CD14-positive monocyte (primary cell): ENCODE measurements at regions not wholly inside any gene's neighbourhood (a gene's known extent, or its start where the extent isn't known, plus 50 kb on each side); places are given as distances from the start of the nearest gene placed in this dataset.
"Not testable (repeated sequence)": the region's sequence is repeated elsewhere in the genome, so short reads cannot be mapped to it uniquely, and the experiment has no call there.

Source experiments
- DNase-seq, 3 donors: peaks; one replicate each; pipeline ENCODE4 v3.0.0-alpha.2; 2011 to 2022
- H2AFZ ChIP-seq: 2 replicates; pipeline ENCODE4 v1.6.0; 2012; ENCODE audit warnings: mild to moderate bottlenecking, low read depth, low read length, inconsistent platforms; ENCODE audit not compliant: insufficient read depth, poor library complexity, severe bottlenecking
- H3K27ac ChIP-seq, 2 donors: 1 replicate in 1 of 2; 2 replicates in 1 of 2; pipeline ENCODE4 v1.5.1; 2012 to 2013; ENCODE audit warnings: low read length in 2 of 2, control low read depth in 1 of 2, inconsistent platforms in 1 of 2, low read depth in 1 of 2, mild to moderate bottlenecking in 1 of 2
- H3K27me3 ChIP-seq, 2 donors: one replicate each; pipeline versions ENCODE4 v1.6.0 to v1.6.1; 2011 to 2013; ENCODE audit warnings: low read length in 2 of 2; ENCODE audit not compliant: control insufficient read depth in 2 of 2, insufficient read depth in 2 of 2
- H3K36me3 ChIP-seq, 2 donors: replicated peaks in 1 of 2; 1 replicate in 1 of 2; 2 replicates in 1 of 2; pipeline versions ENCODE4 v1.5.1 to v1.6.1; 2012 to 2013; ENCODE audit warnings: low read length in 2 of 2, control low read depth in 1 of 2, inconsistent platforms in 1 of 2, mild to moderate bottlenecking in 1 of 2; ENCODE audit not compliant: insufficient read depth in 2 of 2, control insufficient read depth in 1 of 2
- H3K4me1 ChIP-seq, 2 donors: 1 replicate in 1 of 2; 2 replicates in 1 of 2; pipeline versions ENCODE4 v1.5.1 to v1.6.1; 2012 to 2013; ENCODE audit warnings: low read length in 2 of 2, control low read depth in 1 of 2, inconsistent platforms in 1 of 2, mild to moderate bottlenecking in 1 of 2, moderate library complexity in 1 of 2; ENCODE audit not compliant: insufficient read depth in 2 of 2, control insufficient read depth in 1 of 2
- H3K4me2 ChIP-seq: replicated peaks from 2 replicates; pipeline ENCODE3; 2012; ENCODE audit warnings: low read length, moderate library complexity, mild to moderate bottlenecking; ENCODE audit not compliant: poor library complexity, severe bottlenecking; ENCODE audit errors: extremely low read depth
- H3K4me3 ChIP-seq, 3 experiments: fragments of 200-600 bp in 1 of 3; sonication (generic) in 1 of 3; replicated peaks in 1 of 3; 1 replicate in 2 of 3; 2 replicates in 1 of 3; pipeline ENCODE4 v1.5.1; 2011 to 2013; ENCODE audit warnings: low read length in 3 of 3, mild to moderate bottlenecking in 3 of 3, control low read depth in 2 of 3, low read depth in 2 of 3, inconsistent platforms in 1 of 3, moderate library complexity in 1 of 3
- H3K79me2 ChIP-seq: 2 replicates; pipeline ENCODE4 v1.6.0; 2012; ENCODE audit warnings: mild to moderate bottlenecking, control low read depth, inconsistent platforms, low read length, moderate library complexity; ENCODE audit not compliant: insufficient read depth
- H3K9ac ChIP-seq: 2 replicates; pipeline ENCODE4 v1.6.0; 2017; ENCODE audit warnings: low read length, mild to moderate bottlenecking; ENCODE audit not compliant: insufficient read depth, poor library complexity, severe bottlenecking
- H3K9me3 ChIP-seq, 2 donors: replicated peaks in 1 of 2; 1 replicate in 1 of 2; 2 replicates in 1 of 2; pipeline versions ENCODE4 v1.5.1 to v1.6.1; 2012 to 2013; ENCODE audit warnings: low read length in 2 of 2, control low read depth in 1 of 2; ENCODE audit not compliant: control insufficient read depth in 1 of 2, insufficient read depth in 1 of 2
- H4K20me1 ChIP-seq: 2 replicates; pipeline ENCODE4 v1.6.0; 2012; ENCODE audit warnings: mild to moderate bottlenecking, low read length, control low read depth, moderate library complexity; ENCODE audit not compliant: insufficient read depth
- H3K27ac Mint-ChIP-seq, 7 donors: one replicate each; pipeline ENCODE4 v1.8.0; 2020; ENCODE audit warnings: mild to moderate bottlenecking in 7 of 7, mixed read lengths in 7 of 7, moderate library complexity in 6 of 7, inconsistent platforms in 2 of 7
- H3K27me3 Mint-ChIP-seq, 3 donors: one replicate each; pipeline ENCODE4 v1.8.0; 2021 to 2022; ENCODE audit warnings: low read depth in 3 of 3, mild to moderate bottlenecking in 3 of 3, mixed read lengths in 3 of 3, moderate library complexity in 3 of 3, inconsistent platforms in 1 of 3
- H3K36me3 Mint-ChIP-seq, 2 donors: one replicate each; pipeline ENCODE4 v1.8.0; 2020; ENCODE audit warnings: mixed read lengths in 2 of 2, inconsistent platforms in 1 of 2, mild to moderate bottlenecking in 1 of 2
- H3K4me1 Mint-ChIP-seq: one replicate; pipeline ENCODE4 v1.8.0; 2020; ENCODE audit warnings: mild to moderate bottlenecking, mixed read lengths
- H3K4me3 Mint-ChIP-seq, 2 donors: one replicate each; pipeline ENCODE4 v1.8.0; 2020; ENCODE audit warnings: mild to moderate bottlenecking in 2 of 2, mixed read lengths in 2 of 2, moderate library complexity in 1 of 2
- H3K9me3 Mint-ChIP-seq, 7 donors: one replicate each; pipeline ENCODE4 v1.8.0; 2020 to 2022; ENCODE audit warnings: mixed read lengths in 7 of 7, mild to moderate bottlenecking in 6 of 7, moderate library complexity in 6 of 7, inconsistent platforms in 2 of 7
- CTCF ChIP-seq: fragments of 200-600 bp; IDR thresholded peaks from one replicate; pipeline ENCODE4 v1.8.0; 2022; ENCODE audit warnings: antibody characterized with exemption, mild to moderate bottlenecking
- WGBS: methylation state at CpG from one replicate; pipeline ENCODE4 v1.1.5; 2013; ENCODE audit warnings: missing lambda C conversion rate; ENCODE audit not compliant: insufficient coverage; 5-methylcytosine and 5-hydroxymethylcytosine counted together
- intact Hi-C, 2 donors: fragments of 100-400 bp; cut with micrococcal nuclease; formaldehyde crosslinking; loops; one replicate each; pipeline versions ENCODE4 v1.15.0 to v1.15.1; 2023

- peaks cover 0 to 2% of the 10 kb centered on the region in 2 donors for H3K27me3 ChIP-seq
- H3K9me3 Mint-ChIP-seq, result peaks cover 0 to 7% (median 2%) of the 10 kb centered on the region in 7 donors
- H3K4me1 Mint-ChIP-seq, result no peaks in the 10 kb centered on the region
- no peaks in the 10 kb centered on the region for H3K9me3 ChIP-seq
- H3K79me2 ChIP-seq, result no peaks in the 10 kb centered on the region
- H3K27me3 Mint-ChIP-seq, result peaks cover 2 to 9% (median 4%) of the 10 kb centered on the region in 3 donors
- no peak overlapping the region for H3K27ac Mint-ChIP-seq
- H3K4me2 ChIP-seq, result no peak overlapping the region
- H3K4me3 Mint-ChIP-seq, result no peak overlapping the region
- intact Hi-C loops, result no loop called here
- no peak overlapping the region for H3K4me3 ChIP-seq
- DNase-seq, result no peak
- H3K36me3 ChIP-seq, result no peaks in the 10 kb centered on the region
- no peak overlapping the region for H3K9ac ChIP-seq
- no peak for TF ChIP-seq CTCF
- no peaks in the 10 kb centered on the region for H4K20me1 ChIP-seq
- H2AFZ ChIP-seq, result no peak overlapping the region
- no peak overlapping the region for H3K27ac ChIP-seq
- 88% methylated on average over 4 of the region's 5 CpGs for WGBS
- H3K36me3 Mint-ChIP-seq, result no peaks in the 10 kb centered on the region
- H3K4me1 ChIP-seq, result no peaks in the 10 kb centered on the region
Measured at GRCh38 chr2:12921321-12921720, 204.6 kb downstream of the TRIB2 start.

- no peaks in the 10 kb centered on the region for H4K20me1 ChIP-seq
- no peaks in the 10 kb centered on the region for H3K36me3 ChIP-seq
- intact Hi-C loops, result no loop called here
- WGBS, result no CpG with 5 or more reads among the region's 4 CpGs
- no peak overlapping the region for H2AFZ ChIP-seq
- H3K9ac ChIP-seq, result no peak overlapping the region
- no peaks in the 10 kb centered on the region for H3K79me2 ChIP-seq
- no peak for DNase-seq
- H3K27ac ChIP-seq, result no peak overlapping the region
- Mint-ChIP-seq H3K27ac (no peak overlapping the region), H3K9me3 (peaks cover 0 to 8% (median 2%) of the 10 kb centered on the region in 7 donors), H3K27me3 (peaks cover 4 to 10% (median 8%) of the 10 kb centered on the region in 3 donors), H3K4me3 (no peak overlapping the region), H3K36me3 (no peaks in the 10 kb centered on the region), H3K4me1 (no peaks in the 10 kb centered on the region)
- no peaks in the 10 kb centered on the region for H3K4me1 ChIP-seq
- peaks cover 2 to 9% of the 10 kb centered on the region in 2 donors for H3K27me3 ChIP-seq
- H3K4me3 ChIP-seq, result no peak overlapping the region
- TF ChIP-seq CTCF, result no peak
- no peaks in the 10 kb centered on the region for H3K9me3 ChIP-seq
- no peak overlapping the region for H3K4me2 ChIP-seq
Measured at GRCh38 chr2:12923907-12924610, 207.3 kb downstream of the TRIB2 start.

- H2AFZ ChIP-seq, H3K4me1 Mint-ChIP-seq, DNase-seq, intact Hi-C loops, H3K4me3 Mint-ChIP-seq, H3K9me3 ChIP-seq, H3K9me3 Mint-ChIP-seq, H3K79me2 ChIP-seq, H3K36me3 Mint-ChIP-seq, H4K20me1 ChIP-seq, H3K36me3 ChIP-seq, H3K4me1 ChIP-seq, H3K4me2 ChIP-seq, H3K4me3 ChIP-seq, H3K27ac Mint-ChIP-seq, H3K9ac ChIP-seq, H3K27ac ChIP-seq: not testable (repeated sequence)
- peaks cover 21 to 31% of the 10 kb centered on the region in 2 donors for H3K27me3 ChIP-seq
- WGBS, result 95% methylated on average over 31 of the region's 37 CpGs
- H3K27me3 Mint-ChIP-seq, result peaks cover 2 to 23% (median 12%) of the 10 kb centered on the region in 3 donors
Measured at GRCh38 chr2:12926641-12927040, 209.9 kb downstream of the TRIB2 start.
